ENCODE measurements at regions not wholly inside any gene's neighbourhood (a gene's known extent, or its start where the extent isn't known, plus 50 kb on each side); places are given as distances from the start of the nearest gene placed in this dataset.

DNA sequence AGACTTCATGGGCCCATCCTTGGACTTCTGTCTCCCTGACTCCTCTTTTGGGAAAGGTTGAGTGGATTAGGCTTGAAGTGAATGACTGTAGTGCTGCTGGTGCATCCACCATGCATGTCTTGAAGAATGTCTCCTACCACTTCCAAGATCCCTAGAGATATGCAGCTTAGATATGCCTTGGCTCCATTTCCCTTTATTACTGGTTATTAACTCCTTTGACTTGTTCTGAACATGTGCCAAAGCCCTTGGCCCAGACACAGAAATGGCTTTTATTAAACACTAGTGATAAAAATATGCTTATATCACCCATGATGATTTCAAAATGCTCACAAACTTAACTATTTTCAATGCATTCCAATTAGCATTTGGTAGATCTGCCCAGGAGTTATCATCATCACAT lies 90.0 kb upstream of the SLC14A2 start:
- Histone ChIP-seq H3K9ac (ENCODE audit: insufficient read length) (no peak overlapping the region), H3K27ac (no peak overlapping the region), H3K4me3 (no peak overlapping the region), H3K36me3 (ENCODE audit: insufficient read depth, low read length) (no peaks in the 10 kb centered on the region), H3K9me3 (ENCODE audit: low read depth, low read length) (no peaks in the 10 kb centered on the region)
- DNase-seq (ENCODE audit: low read depth, low spot score) = no peak
- no peak for TF ChIP-seq POLR2AphosphoS5 (IDR thresholded peaks at IDR 0.05; ENCODE audit: borderline replicate concordance, low read depth, low read length)
- TF ChIP-seq EZH2 (IDR thresholded peaks at IDR 0.05) = no peak
- no peak for TF ChIP-seq FOXP2 (optimal IDR thresholded peaks at IDR 0.05; ENCODE audit: control extremely low read depth, extremely low read length, insufficient read depth)

DNA sequence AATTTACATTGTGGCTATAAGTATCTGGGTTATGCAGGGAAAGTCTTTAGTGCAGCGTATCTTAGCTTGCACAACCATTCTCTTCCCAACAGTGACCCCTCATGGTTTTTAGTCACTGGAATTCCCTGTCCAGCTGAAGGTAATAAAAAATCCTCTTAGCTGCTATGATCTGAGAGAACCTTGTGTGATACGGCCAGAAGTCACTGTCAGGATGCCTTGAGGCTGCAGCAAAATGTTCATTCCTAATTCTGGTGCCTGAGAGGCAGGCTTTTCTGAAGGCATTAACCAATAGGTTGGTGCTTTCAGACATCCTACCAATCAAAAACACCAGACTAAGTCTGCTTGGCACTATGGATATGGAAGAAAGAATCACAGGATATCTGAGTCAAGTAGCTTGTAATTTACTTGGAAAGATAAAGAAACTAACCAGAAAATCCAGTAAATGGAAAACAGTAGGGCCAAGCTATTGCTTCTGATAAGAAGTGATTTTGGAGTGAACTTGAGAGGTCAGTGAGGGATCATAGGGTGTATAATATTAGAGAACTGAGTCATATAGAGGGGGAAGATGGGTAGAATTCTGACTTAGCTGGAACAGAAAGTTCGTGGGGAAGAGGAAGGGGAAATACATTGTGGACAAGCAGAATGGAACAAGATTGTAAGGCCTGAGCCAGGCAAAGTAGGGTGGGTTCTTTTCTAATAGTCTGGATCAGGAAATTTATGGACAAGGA lies 89.0 kb upstream of the SLC14A2 start:
- Histone ChIP-seq H3K36me3 (ENCODE audit: insufficient read depth, low read length) (no peaks in the 10 kb centered on the region), H3K27ac (no peak overlapping the region), H3K9ac (ENCODE audit: insufficient read length) (no peak overlapping the region), H3K4me3 (no peak overlapping the region), H3K9me3 (ENCODE audit: low read depth, low read length) (no peaks in the 10 kb centered on the region)
- no peak for TF ChIP-seq FOXP2 (optimal IDR thresholded peaks at IDR 0.05; ENCODE audit: control extremely low read depth, extremely low read length, insufficient read depth)
- no peak for TF ChIP-seq POLR2AphosphoS5 (IDR thresholded peaks at IDR 0.05; ENCODE audit: borderline replicate concordance, low read depth, low read length)
- no peak for TF ChIP-seq EZH2 (IDR thresholded peaks at IDR 0.05)
- no peak for DNase-seq (ENCODE audit: low read depth, low spot score)

GRCh38 chr18:45527891-45528290 lies 87.4 kb upstream of the SLC14A2 start:
- TF ChIP-seq EZH2 (IDR thresholded peaks at IDR 0.05) = no peak
- TF ChIP-seq FOXP2 (optimal IDR thresholded peaks at IDR 0.05; ENCODE audit: control extremely low read depth, extremely low read length, insufficient read depth) = no peak
- no peak for TF ChIP-seq POLR2AphosphoS5 (IDR thresholded peaks at IDR 0.05; ENCODE audit: borderline replicate concordance, low read depth, low read length)
- Histone ChIP-seq H3K36me3 (ENCODE audit: insufficient read depth, low read length) (no peaks in the 10 kb centered on the region), H3K9ac (ENCODE audit: insufficient read length) (no peak overlapping the region), H3K4me3 (no peak overlapping the region), H3K27ac (no peak overlapping the region), H3K9me3 (ENCODE audit: low read depth, low read length) (no peaks in the 10 kb centered on the region)
- no peak for DNase-seq (ENCODE audit: low read depth, low spot score)

- no peaks in the 10 kb centered on the region for H3K36me3 ChIP-seq (ENCODE audit: insufficient read depth, low read length)
- H3K9me3 ChIP-seq (ENCODE audit: low read depth, low read length) = no peaks in the 10 kb centered on the region
- H3K27ac ChIP-seq = no peak overlapping the region
- H3K9ac ChIP-seq (ENCODE audit: insufficient read length) = no peak overlapping the region
- no peak for DNase-seq (ENCODE audit: low read depth, low spot score)
- TF ChIP-seq FOXP2 (optimal IDR thresholded peaks at IDR 0.05; ENCODE audit: control extremely low read depth, extremely low read length, insufficient read depth) (no peak), POLR2AphosphoS5 (IDR thresholded peaks at IDR 0.05; ENCODE audit: borderline replicate concordance, low read depth, low read length) (no peak), EZH2 (IDR thresholded peaks at IDR 0.05) (no peak)
- H3K4me3 ChIP-seq = no peak overlapping the region
Observed at GRCh38 chr18:45528712-45529336, 86.5 kb upstream of the SLC14A2 start.

DNA sequence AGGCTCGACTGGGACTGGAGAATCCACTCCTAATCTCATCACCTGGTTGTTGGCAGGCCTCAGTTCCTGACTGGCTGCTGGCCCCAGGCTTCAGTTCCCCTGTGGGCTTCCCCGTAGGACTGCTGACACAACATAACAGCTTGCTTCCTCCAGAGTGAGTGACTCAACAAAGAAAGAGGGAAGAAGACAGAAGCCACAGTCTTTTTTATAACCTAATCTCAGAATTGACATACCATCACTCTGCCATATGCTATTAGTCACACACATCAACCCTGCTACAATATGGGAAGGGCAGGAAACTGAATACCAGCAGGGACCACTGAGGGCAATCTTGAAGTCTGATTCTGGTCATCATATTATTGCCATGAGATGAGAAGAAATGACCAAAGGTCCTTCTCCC lies 76.8 kb upstream of the SLC14A2 start:
- no peak overlapping the region for H3K27ac ChIP-seq
- no peak overlapping the region for H3K9ac ChIP-seq (ENCODE audit: insufficient read length)
- TF ChIP-seq FOXP2 (optimal IDR thresholded peaks at IDR 0.05; ENCODE audit: control extremely low read depth, extremely low read length, insufficient read depth) = no peak
- TF ChIP-seq EZH2 (IDR thresholded peaks at IDR 0.05) = no peak
- no peak for TF ChIP-seq POLR2AphosphoS5 (IDR thresholded peaks at IDR 0.05; ENCODE audit: borderline replicate concordance, low read depth, low read length)
- H3K36me3 ChIP-seq (ENCODE audit: insufficient read depth, low read length) = no peaks in the 10 kb centered on the region
- H3K9me3 ChIP-seq (ENCODE audit: low read depth, low read length) = no peaks in the 10 kb centered on the region
- H3K4me3 ChIP-seq = no peak overlapping the region
- DNase-seq (ENCODE audit: low read depth, low spot score) = no peak

GRCh38 chr18:45539491-45539891 lies 75.8 kb upstream of the SLC14A2 start:
- Histone ChIP-seq H3K9me3 (ENCODE audit: low read depth, low read length) (no peaks in the 10 kb centered on the region), H3K9ac (ENCODE audit: insufficient read length) (no peak overlapping the region), H3K27ac (no peak overlapping the region), H3K36me3 (ENCODE audit: insufficient read depth, low read length) (no peaks in the 10 kb centered on the region), H3K4me3 (no peak overlapping the region)
- DNase-seq (ENCODE audit: low read depth, low spot score) = no peak
- TF ChIP-seq EZH2 (IDR thresholded peaks at IDR 0.05) (no peak), FOXP2 (optimal IDR thresholded peaks at IDR 0.05; ENCODE audit: control extremely low read depth, extremely low read length, insufficient read depth) (no peak), POLR2AphosphoS5 (IDR thresholded peaks at IDR 0.05; ENCODE audit: borderline replicate concordance, low read depth, low read length) (no peak)

DNA sequence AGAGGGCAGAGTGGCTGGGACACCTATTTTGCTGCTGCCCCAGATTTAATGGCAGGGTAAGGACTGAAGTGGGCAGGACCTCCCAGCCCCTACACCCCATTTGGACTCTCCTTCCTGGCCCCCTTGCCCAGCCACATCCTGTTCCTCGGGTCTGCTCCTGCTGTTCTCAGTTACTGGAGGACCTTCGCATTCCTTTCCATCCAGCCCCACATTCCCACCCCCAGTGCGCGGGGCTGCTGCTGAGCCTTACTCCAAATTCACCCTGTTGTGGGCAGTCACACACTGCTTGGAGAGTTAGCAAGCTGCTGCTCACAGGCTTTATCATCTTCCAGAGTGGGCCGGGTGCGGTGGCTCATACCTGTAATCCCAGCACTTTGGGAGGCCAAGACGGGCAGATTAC lies 75.2 kb upstream of the SLC14A2 start:
- H3K4me3 ChIP-seq = no peak overlapping the region
- H3K27ac ChIP-seq = no peak overlapping the region
- H3K9ac ChIP-seq (ENCODE audit: insufficient read length) = no peak overlapping the region
- no peak for DNase-seq (ENCODE audit: low read depth, low spot score)
- TF ChIP-seq EZH2 (IDR thresholded peaks at IDR 0.05) (no peak), FOXP2 (optimal IDR thresholded peaks at IDR 0.05; ENCODE audit: control extremely low read depth, extremely low read length, insufficient read depth) (no peak), POLR2AphosphoS5 (IDR thresholded peaks at IDR 0.05; ENCODE audit: borderline replicate concordance, low read depth, low read length) (no peak)
- H3K36me3 ChIP-seq (ENCODE audit: insufficient read depth, low read length) = no peaks in the 10 kb centered on the region
- H3K9me3 ChIP-seq (ENCODE audit: low read depth, low read length) = no peaks in the 10 kb centered on the region

GRCh38 chr18:45541421-45541820 lies 73.9 kb upstream of the SLC14A2 start:
- Histone ChIP-seq H3K27ac (no peak overlapping the region), H3K9ac (ENCODE audit: insufficient read length) (no peak overlapping the region), H3K4me3 (no peak overlapping the region), H3K9me3 (ENCODE audit: low read depth, low read length) (no peaks in the 10 kb centered on the region), H3K36me3 (ENCODE audit: insufficient read depth, low read length) (no peaks in the 10 kb centered on the region)
- TF ChIP-seq EZH2 (IDR thresholded peaks at IDR 0.05) (no peak), POLR2AphosphoS5 (IDR thresholded peaks at IDR 0.05; ENCODE audit: borderline replicate concordance, low read depth, low read length) (no peak), FOXP2 (optimal IDR thresholded peaks at IDR 0.05; ENCODE audit: control extremely low read depth, extremely low read length, insufficient read depth) (no peak)
- no peak for DNase-seq (ENCODE audit: low read depth, low spot score)
